KBM-7 (cell line): ENCODE measurements at regions not wholly inside any gene's neighbourhood (a gene's known extent, or its start where the extent isn't known, plus 50 kb on each side); places are given as distances from the start of the nearest gene placed in this dataset.

Experiments used
- DNase-seq: peaks from one replicate; pipeline ENCODE4 v3.0.0-alpha.2; 2015
- in situ Hi-C: fragments of 300-500 bp; cut with MboI; formaldehyde crosslinking; loops from 2 replicates; pipeline ENCODE4 v1.14.3; 2020; ENCODE audit warnings: low sequenced_read_pairs, low pct_unique_long_range_greater_than_20kb, mixed read lengths

DNA sequence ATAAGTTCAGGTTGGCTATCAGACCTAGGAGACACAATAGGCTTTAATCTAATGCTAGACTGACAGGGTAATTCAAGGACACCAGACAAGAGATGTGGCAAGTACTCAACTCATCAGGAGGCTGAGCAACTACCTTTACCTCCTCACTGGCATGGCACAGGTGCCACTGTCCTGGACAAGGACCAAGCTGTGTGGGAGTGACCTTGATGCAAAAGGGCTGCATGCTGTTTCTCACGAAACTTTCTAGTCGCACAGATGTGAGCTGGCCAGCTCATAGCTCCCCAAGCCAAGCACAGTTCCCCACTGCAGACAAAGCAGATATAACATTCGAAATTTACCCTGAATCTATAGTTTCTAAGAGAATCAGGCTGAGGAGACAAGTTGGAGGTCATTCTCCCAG lies 207.6 kb upstream of the GHITM start:
- in situ Hi-C loops, result no loop called here
- DNase-seq, result no peak

DNA sequence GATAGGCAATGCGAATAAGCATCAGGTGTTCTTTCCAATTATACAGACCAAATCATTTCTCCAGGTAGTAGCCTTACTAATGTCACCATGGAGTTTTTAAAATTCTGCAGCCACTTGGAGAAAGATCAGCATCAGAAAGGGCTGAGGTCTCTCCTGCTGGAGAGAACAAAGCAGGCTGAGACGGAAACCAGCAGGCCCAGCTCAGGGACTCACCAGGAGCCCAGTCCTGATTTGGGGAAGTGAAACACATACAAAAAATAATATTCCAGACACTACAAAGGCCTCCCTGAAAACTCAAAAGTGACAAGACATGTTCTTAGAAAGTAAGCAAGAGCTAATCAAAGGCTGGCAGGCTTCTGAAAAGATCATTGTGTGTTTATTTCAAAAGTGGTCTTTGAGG lies 207.1 kb upstream of the GHITM start:
- in situ Hi-C loops, result no loop called here
- no peak for DNase-seq

DNA sequence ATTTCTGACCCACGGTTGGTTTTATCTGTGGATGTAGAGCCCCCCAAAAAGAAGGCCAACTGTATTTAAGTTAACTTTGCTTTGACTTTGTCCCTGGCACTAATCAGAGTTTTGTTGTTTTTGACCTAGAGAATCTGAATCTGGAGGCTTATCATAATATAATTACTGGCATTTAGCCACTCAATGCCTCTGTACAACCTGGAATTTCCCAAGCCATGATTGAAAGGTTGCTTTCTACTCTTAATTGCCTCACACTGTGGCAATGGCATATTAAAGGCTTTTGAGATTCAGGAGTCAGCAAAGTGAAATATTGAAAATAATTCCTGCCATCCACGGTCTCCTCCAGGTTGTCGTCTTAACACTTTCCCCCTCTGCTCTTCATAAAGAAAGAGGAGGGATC lies 205.2 kb upstream of the GHITM start:
- DNase-seq, result no peak
- in situ Hi-C loops, result no loop called here

DNA sequence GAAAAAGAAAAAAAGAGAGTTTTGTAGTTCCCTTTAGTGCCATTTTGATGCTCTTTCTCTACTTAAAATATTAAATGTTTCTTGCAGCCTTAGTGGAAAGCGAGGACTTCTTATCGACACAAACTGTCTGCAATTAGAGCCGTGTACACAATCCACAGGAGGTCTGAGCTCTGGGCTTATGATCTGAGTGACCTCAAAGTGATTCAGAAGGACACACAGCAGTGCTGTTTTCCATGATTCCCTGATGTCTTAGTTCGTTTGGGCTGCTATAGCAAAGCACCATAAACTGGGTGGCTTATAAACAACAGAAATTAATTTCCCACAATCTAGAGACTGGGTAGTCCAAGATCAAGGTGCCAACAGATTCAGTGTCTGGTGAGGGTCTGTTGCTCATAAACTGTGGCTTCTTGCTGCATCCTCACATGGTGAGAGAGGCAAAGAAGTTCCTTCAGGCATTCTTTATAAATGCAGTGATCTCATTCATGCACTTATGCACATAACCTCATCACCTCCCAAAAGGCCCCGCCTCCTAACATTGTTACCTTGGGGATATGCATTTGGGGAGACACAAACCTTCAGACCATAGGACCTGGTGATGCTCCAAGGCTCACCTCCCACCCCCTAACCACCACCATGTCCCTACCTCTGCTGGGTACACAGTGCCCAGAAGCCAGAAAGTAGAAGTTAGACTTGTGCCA lies 204.5 kb upstream of the GHITM start:
- in situ Hi-C loops, result no loop called here
- DNase-seq, result no peak

DNA sequence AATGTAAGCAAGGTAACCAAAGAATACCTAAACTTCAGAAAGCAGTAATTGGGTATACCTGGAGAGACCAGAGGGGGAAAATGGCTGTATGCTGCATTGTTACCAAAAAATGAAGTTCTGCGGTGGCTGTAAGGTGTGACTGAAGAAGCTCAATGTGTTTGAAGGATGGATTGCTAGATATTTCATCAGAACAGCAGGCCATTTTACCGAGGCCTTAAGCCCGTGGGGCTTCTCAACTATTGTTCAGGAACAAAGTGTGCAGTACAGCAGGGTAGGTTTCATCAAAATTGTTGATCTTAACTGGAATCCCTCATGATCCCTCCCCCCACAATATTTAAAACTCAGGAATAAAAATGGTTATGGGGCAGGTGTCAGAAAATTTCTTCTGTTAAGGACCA lies 204.0 kb upstream of the GHITM start:
- in situ Hi-C loops, result no loop called here
- no peak for DNase-seq

DNA sequence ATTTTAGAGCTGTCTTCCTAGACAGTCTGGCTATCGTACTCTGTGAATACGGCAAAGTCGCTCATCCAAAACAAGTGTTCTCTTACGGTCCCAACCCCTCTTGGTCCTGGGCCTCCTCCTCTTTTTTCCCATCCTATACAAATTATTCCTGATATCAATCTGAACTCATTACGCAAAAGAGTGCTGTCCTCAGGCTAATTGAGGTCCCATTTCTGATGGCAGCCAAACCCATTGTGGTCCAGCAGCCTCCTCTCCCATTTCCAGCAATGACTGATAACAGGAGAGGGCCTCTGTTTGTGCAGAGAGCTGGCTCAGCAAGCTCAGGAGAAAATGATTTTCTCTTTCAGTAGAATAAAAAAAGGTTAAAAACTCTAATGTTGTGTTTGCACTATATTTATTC lies 203.4 kb upstream of the GHITM start:
- in situ Hi-C loops, result no loop called here
- DNase-seq, result no peak

DNA sequence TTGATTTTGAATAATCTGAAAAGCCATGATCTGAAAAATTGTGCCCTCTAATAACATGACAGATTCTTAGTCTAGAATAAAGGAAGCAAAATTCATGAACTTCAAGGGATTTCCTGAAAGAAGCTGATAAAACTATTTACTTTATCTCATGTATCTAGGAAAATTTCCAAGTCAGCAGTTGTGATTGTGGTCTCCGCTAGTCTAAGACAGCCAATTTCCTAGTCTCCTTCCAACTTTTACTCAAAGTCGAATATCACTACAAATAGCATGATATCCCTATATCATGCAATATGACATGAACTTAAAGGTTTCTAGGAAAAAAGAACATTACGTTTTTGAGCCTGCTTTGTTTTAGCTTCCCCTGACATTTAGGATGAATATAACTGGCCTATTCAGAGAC lies 202.1 kb upstream of the GHITM start:
- in situ Hi-C loops, result no loop called here

DNA sequence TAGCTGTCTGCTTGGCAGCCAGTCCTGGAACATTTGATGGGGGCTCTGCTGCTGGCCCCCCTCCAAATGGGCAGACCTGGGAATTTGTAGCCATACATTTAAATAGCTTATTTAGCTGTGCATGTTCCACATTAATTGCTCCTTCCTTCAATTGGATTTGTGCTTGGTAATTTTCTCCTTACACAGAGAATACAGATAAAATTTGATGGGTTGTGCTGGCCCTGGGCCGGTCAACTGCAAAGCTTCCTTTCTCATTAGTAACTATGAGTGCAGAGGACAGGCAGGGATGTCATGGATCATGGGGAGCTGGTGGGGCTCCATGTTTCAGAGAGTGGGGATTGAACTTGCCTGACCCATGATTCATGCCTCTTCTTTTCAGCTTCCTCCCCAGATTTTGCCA lies 201.5 kb upstream of the GHITM start:
- in situ Hi-C loops, result no loop called here
- DNase-seq, result no peak

More for the DNA sequence above, 202.1 kb upstream of the GHITM start:
- no peak for DNase-seq

DNA sequence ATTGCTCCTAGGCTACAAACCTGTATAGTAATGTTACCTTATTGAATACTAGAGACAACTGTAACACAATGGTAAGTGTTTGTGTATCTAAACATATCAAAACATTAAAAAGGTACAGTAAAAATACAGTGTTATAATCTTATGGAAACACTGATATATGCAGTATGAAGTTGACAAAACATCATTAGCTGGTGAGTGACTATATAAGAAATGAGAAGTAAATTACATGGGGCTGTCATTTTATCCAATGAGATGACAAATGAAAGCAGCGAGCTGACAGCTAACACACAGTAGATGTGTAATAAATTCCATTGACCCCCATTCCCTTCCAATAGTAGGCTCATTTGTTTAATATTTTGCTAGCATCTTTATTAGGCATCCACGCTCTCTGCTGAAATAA lies 198.1 kb upstream of the GHITM start:
- in situ Hi-C loops, result no loop called here
- no peak for DNase-seq

DNA sequence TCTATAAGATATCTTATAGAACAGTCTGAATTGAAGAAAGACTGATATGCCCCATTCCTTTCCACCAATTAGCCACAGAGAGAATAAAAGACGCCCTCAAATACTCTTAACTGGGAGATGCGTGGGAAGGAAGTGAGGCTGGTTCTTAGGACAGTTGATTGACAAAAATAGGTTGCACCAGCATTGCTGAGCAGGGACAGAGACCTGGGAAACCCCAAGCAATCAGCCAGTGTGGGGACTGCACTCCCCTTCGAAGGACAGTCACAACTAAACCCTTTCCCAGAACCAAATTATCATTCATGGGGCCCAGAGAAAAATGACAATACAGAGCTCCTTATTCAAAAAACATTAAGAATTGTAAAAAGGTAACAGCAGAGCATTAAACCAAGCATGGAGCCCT lies 196.9 kb upstream of the GHITM start:
- in situ Hi-C loops, result no loop called here
- no peak for DNase-seq

DNA sequence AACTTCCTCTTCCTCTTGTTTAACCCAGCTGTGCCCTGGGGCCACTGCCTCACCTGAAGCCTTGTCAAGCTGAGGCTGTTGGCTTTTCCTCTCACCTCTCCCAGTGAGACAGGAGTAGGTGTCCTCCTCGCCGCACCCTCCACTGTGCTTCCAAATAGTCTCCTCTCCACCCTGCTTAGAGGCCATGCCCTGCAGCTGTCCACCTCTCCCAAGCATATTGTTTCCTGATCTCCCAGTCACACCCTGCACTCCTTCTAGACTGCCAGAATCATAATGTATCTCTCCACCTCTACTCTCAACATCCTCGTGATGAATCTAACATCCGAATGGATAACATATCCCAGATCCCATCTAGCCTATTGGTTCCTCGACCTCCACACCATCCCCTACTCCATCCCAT lies 196.3 kb upstream of the GHITM start:
- in situ Hi-C loops, result no loop called here
- DNase-seq, result no peak

DNA sequence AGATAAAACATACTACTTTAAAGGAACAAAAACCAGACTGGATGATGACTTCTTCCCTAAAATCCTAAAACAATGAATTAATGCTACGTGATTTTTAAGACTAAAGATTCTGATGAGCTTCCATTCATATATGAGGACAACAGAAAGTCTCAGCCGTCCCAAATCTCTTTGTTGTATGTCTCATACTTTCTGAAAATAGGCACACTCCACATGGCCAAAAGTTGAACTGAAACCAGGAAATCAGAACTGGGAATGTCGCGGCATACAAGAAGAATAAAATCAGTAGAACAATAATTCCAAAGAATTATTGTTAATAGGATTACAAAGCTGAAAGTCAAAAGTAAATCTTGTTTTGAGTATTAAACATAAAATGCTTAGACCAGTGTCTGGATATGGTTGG lies 195.4 kb upstream of the GHITM start:
- in situ Hi-C loops, result no loop called here
- no peak for DNase-seq

DNA sequence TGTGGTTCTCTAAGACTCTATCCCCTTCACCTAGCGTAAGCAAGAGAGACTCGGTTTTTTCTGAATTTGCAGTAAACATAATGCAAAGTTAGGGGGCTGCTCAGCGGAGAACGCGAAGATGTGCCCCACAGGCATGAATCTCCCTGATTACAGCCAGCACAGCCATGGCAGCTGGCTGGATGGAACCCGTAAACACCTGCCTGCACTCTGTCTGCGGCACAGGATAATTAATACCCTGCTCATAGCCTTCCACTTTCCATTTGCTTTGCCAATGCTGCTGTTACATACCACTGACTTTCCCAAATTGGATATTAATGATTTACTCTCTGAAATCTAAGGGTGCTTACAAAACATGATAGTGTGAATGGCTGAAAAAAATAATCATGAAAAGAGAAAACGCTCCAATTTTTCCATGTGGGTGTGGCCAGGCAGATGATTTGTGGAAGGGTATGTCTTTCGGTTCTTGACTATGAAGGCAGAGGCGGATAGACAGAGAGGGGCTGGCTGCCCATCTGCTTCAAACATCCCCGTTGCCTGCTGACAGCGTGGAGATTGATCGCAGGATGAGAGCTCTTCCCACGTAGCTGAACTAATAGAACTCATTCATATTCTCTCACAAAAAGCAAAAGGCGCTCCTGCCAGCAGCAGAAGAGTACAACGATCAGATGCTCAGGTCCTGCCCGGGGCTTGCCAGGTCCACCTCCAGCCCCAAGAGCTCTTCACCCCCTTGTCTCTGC lies 193.2 kb upstream of the GHITM start:
- DNase-seq, result no peak
- in situ Hi-C loops, result no loop called here

DNA sequence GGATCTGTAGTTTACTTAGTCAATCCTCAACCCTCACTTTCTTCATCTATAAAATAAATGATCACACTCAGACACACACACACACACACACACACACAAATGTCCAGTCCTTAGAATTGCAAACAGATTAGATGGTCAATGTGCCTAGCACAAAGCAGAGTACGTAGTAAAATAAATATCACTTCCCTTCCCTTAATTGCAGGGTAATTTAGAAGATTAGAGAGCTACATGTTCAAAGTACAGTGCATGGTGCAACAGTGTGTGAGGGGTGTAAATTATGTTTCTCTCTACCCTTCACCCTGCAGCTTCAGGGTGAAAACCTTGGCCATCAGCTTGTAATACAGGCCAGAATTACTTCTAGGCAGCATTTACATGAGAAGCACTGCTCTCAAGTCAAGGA lies 187.0 kb upstream of the GHITM start:
- in situ Hi-C loops, result no loop called here
- no peak for DNase-seq

DNA sequence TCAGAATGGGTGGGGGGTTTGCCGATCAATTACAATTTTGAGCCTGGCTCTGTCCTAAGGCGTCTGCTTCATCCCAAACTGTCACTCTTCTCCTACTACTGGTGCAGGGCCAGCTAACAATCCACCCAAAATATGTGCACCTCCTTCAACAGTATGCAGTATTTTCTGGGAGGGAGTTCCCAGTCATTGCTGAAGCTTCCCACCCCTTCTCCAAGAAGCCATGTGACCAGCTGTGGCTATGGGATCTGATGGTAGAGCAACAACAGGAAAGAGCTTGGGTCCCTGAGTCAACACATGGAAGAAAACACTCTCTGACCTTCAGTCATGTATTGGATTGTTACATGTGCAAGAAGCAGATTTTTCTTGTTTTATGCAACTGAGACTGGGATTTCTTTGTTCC lies 185.7 kb upstream of the GHITM start:
- DNase-seq, result no peak
- in situ Hi-C loops, result no loop called here

DNA sequence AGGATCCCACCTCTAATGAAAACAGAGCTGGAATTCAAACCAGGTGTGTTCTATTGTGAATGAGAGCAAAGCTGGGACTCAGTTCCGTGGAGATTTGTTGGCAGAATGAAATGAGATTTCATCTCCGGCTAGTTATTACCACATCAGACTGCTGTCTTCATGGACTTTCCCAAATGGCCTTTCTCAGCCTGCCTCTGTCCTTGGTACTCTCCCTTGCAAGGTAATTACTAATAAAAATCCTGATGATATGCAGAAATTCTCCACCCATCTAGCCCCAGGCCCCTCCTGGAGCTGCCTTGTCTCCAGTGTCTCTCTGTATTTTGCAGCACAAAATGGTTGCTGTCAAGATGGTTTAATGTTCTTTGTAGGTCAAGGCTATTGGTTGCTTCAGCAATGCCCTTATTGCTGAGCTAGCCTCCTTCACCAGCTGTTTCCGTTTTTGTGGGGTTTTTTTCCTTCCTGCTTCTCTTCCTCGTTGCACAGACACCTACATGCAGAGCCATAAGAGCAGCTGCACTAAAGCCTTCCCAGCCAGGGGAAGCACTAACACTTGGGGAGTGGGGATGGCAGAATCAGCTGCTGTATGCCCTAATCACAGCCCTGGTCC lies 185.0 kb upstream of the GHITM start:
- in situ Hi-C loops, result no loop called here
- peak; percentile 3 for DNase-seq

DNA sequence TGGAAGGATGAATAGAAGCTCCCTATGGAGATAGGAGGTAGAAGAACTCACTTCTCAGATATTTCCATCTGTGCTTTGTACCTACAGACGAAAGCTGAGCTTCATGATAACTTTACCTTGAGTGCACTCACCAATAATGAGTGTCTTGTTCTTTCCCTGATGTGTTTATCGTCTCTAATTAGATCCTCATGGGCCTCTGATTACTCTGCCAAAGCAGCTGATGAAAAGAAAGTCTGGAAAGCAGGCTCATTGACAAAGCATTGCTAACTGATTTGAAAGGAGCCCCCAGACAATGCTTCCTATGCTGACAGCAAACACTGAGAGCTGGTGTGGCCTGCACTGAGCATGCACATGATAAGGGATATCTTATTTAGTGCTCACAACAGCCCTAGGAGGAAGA lies 183.9 kb upstream of the GHITM start:
- in situ Hi-C loops, result no loop called here
- no peak for DNase-seq

DNA sequence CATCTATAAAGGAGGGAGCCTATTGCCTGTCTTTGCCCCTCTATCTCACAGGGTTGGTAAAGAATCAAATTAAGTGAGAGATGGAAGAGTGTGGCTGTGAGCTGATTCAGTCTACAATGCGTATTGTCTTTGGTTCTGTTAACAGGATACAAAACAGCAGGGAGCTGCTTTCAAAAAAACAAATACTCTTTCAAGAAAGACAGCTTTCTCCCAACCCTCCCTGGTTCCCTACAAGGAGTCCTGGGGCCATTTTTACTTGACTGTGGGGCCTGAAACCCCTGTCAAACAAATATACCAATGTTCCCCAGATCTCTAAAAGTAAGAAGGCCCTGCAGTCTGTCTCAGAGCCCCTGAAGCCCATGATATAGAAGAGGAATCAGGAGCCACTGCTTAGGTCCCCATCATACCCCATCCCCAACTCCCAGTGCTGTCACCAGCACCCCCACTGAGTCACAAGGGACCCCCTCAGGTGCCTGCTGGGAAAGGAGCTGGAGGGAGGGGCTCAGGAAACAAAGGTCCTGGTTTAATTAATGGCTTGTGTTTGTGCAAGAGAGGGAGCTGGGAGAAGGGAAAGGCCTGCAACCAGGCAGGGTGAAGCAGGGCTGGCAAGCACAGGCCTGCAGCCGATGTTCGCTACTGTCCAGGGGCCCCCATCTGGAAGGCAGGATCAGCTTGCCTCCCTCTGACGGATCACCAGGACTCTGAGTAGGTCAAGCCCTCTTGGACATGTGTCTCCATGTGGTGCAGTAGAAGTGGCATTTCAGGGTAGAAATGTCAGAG lies 182.0 kb upstream of the GHITM start:
- in situ Hi-C loops, result no loop called here
- DNase-seq, result no peak

DNA sequence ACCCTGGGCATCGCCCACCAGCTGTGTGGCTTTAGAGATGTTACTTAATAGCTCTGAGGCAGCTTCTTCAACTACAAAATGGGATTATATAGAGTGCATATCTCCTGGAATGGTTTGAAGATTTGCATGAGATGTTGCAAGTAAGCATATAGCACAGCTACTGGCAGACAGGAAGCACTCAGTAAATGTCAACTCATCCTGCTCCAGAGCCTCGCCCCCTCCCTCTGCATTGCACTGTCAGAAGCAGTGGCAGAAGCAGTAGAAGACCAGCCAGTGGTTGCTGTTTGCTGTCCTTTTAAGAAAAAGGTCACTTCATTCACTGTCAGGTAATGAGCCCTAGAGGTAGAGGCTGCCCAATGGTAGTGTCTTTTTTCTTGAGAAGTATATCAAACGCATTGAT lies 180.0 kb upstream of the GHITM start:
- DNase-seq, result no peak
- in situ Hi-C loops, result no loop called here

DNA sequence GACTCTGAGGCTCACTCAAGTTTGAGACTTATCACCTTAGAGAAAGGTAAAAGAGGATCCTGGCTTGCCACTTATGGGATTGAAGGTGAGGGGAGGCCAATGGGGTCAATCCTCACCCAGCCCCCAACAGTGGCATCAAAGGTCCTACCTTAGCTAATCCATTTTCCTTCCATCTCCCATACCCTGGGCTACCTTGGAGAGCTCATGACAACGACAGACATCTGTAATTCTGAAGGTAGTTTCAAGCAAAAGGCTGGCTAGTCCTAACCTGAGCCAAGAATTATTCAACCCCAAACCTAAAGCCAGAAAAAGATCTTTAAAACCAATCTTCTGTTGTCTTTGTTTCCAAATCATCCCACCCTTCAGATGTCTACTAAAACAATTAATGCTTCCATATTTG lies 179.2 kb upstream of the GHITM start:
- no peak for DNase-seq
- in situ Hi-C loops, result no loop called here
